Vagina (tissue), 2 donors: ENCODE measurements at regions not wholly inside any gene's neighbourhood (a gene's known extent, or its start where the extent isn't known, plus 50 kb on each side); places are given as distances from the start of the nearest gene placed in this dataset.

Source experiments
- POLR2A ChIP-seq, 2 donors: fragments of 450-650 bp; IDR thresholded peaks; one replicate each; pipeline ENCODE4 v1.6.1; 2017; ENCODE audit warnings: antibody characterized with exemption in 2 of 2, mild to moderate bottlenecking in 2 of 2, moderate library complexity in 2 of 2
- POLR2AphosphoS5 ChIP-seq, 2 donors: sonication (generic); formaldehyde crosslinking; IDR thresholded peaks; one replicate each; pipeline ENCODE4 v1.9.0; 2017; ENCODE audit warnings: antibody characterized with exemption in 2 of 2, mild to moderate bottlenecking in 2 of 2, low read depth in 1 of 2; ENCODE audit not compliant: insufficient read depth in 1 of 2
- TF ChIP-seq, protein P1 (sequence below), 3 experiments: fragments of 450-650 bp in 2 of 3; fragments of 200-600 bp in 1 of 3; sonication (generic) in 1 of 3; IDR thresholded peaks; one replicate each; pipeline ENCODE4 v1.5.1; 2017 to 2019; ENCODE audit warnings: antibody characterized with exemption in 3 of 3, mild to moderate bottlenecking in 2 of 3, moderate library complexity in 2 of 3

DNA sequence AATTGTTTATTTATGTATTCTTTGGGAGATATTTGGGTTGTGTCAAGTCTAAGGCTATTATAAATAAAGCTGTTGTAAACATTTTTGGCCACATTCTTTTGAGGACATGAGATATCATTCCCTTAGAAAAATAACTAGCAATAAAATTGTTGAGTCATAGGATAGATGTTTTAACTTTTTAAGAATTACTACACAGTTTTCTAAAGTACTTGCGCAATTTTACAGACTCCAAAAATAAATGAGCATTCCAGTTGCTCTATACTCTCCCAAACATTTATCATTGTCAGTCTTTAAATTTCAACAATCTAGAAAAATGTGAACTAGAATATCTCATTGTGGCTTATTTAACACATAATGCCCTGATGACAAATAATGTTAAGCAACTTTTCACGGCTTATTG lies 189.1 kb upstream of the ADGRL3 start:
- TF ChIP-seq, protein P1, sequence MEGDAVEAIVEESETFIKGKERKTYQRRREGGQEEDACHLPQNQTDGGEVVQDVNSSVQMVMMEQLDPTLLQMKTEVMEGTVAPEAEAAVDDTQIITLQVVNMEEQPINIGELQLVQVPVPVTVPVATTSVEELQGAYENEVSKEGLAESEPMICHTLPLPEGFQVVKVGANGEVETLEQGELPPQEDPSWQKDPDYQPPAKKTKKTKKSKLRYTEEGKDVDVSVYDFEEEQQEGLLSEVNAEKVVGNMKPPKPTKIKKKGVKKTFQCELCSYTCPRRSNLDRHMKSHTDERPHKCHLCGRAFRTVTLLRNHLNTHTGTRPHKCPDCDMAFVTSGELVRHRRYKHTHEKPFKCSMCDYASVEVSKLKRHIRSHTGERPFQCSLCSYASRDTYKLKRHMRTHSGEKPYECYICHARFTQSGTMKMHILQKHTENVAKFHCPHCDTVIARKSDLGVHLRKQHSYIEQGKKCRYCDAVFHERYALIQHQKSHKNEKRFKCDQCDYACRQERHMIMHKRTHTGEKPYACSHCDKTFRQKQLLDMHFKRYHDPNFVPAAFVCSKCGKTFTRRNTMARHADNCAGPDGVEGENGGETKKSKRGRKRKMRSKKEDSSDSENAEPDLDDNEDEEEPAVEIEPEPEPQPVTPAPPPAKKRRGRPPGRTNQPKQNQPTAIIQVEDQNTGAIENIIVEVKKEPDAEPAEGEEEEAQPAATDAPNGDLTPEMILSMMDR (IDR thresholded peaks at IDR 0.05) = no peak
- TF ChIP-seq POLR2AphosphoS5 (IDR thresholded peaks at IDR 0.05; ENCODE audit: insufficient read depth in 1 of 2, low read depth in 1 of 2) (no peak), POLR2A (IDR thresholded peaks at IDR 0.05) (no peak)
